Mesenteric fat pad (tissue), 1 donor: ENCODE measurements at regions not wholly inside any gene's neighbourhood (a gene's known extent, or its start where the extent isn't known, plus 50 kb on each side); places are given as distances from the start of the nearest gene placed in this dataset.
"Not testable (repeated sequence)": the region's sequence is repeated elsewhere in the genome, so short reads cannot be mapped to it uniquely, and the experiment has no call there.

Experiments
- DNase-seq: peaks from one replicate; pipeline ENCODE4 v3.0.0-alpha.2; 2020; ENCODE audit warnings: low spot score
- donor health status: DM: yes; HTN: yes; CAD: no.

DNA sequence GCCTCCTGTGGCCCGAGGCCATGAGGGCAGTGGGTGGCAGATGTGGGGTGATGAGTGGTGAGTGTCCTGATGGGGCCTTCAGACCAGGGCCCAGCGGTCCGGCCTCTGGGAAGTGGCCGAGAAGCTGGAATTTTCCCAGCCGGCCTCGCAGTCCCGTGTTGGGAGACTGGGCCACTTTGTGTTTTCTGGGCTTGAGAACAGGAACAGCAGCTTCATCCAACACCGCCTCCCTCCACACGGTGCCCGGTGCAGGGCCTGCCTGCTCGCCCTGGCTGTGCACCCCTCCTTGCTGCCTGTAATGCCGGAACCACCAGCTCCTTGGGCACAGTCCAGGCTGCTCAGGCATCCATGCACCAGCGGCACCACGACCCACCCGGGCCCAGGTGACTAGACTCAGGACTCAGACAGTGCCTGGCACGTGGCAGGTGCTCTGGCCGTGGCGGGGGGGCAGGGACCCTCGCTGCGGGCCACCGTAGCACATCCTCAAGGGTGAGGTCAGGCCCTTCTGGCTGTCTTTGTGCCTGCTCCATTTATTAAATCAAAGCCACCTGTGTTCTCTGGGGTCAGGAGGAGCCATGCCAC is 194.7 kb downstream of the BANP start:
- not testable (repeated sequence) for DNase-seq

DNA sequence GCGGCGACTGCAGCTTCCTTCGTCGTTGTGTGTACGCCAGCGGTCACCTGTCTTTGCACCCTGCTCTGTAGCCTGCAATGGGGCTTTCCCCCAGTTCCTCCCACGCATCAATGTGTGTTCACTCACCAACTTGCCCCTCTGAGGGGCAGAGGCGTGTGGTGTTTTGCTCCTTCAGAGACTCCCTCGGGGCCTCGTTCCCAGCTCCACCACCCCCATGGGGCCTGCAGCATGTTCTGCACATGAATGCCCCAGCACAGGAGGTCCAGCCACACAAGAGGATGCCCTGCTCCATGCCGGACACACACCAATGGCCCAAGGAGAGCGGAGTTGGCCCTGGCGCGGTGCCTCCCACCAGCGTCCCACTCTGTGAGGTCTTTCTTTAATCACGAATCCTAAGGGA is 196.8 kb downstream of the BANP start:
- DNase-seq, result not testable (repeated sequence)

DNA sequence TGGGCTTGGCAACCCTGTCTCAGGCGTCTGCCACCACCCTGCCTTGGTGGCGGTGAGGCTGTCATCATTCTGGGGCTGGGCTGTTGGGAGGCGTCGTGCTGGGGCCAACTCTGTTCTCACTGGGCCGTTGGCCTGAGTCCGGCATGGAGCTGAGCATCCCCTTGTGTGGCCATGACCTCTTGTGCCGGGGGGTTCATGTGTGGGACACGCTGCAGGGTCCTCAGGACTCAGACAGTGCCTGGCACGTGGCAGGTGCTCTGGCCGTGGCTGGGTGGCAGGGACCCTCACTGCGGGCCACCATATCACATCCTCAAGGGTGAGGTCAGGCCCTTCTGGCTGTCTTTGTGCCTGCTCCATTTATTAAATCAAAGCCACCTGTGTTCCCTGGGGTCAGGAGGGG is 197.4 kb downstream of the BANP start:
- DNase-seq, result peak; percentile 74

DNA sequence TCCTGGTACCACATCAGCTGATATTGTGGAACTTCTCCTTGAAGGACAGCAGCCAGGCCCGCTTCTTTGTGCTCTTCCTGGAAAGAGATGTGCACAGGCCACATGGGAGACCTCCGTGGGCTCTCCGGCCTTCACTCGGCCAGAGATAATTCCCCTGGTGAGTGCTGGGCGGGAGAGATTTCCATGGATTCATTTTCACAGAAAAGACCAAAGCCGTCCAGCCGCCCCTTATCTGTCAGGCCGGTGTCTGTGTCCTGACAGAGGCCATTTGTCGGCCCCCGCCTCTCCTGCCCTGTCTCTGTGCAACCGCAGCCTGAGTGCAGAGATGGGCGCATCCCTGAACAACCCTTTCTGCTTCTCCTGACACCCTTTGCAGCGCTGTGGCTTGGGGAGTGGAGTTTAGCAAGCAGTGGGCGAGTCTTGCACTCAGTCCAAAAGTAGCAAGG is 197.9 kb downstream of the BANP start:
- DNase-seq, result peak; percentile 84

DNA sequence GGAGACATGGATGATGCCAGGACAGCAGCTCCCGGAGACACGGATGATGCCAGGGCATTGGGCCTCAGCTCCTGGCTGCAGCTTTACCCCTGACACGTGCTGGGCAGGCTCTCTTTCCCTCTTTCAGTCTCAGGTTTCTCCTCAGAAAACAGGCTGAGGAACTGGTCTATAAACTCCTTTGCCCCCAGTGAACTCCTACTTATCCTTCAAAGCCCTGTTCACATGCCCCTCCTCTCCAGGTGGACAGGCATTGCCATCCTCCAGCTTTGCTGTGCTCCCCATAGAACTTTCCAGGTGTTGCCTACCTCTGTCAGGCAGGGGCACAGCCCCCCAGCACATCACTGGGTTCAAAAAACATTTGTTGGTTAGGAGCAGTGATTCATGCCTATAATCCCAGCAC is 198.4 kb downstream of the BANP start:
- DNase-seq, result peak; percentile 45

DNA sequence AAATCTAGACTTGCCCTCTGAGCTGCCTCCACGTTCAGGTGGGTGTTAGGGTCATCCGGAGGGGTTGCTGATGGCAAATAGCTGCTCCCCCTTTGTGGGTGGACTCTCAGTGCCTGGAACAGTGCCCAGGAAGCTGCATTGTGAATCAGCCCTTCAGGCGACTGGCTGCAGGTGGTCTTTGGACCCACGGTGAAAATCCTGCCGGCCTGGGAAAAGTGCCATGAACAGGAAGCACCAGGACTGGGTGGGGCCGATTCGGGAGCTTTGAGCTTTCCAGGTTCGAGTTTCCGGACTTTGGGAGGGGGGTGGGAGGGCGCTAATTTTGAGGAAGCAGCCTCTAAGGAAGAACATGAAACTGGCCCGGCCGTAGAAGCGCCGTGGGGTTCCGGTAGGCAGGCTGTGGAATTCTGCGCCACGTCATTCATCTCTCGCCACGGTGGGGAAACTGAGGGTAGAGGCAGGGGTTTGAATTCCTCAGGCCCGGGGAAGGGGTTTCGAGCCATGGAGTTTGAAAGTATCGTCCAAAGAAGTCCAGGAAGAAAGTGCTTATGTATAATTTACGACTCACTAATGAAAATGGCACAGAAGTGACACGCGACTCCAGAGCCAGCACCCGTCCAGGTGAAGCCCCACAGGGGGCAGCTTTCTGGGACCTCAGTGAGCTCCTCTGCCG is 199.4 kb downstream of the BANP start:
- peak; percentile 62 for DNase-seq

DNA sequence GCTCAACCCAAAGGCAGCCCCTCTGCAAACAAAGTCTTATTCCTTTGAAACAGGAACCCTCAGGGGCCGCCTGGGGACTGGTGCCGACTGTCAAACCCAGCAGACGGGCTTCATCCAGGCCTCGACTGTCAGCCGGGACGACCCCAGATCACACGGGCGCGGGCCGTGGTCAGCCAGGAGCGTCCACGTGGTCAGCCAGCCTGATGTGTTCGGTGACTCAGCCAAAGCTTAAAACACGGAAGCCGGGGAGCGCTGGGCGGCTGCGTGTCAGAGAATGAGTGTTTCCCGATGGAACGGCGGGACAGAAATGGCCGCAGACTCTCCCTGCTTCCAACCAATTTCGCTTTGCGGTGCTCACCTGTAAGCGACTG is 199.9 kb downstream of the BANP start:
- peak; percentile 88 for DNase-seq

DNA sequence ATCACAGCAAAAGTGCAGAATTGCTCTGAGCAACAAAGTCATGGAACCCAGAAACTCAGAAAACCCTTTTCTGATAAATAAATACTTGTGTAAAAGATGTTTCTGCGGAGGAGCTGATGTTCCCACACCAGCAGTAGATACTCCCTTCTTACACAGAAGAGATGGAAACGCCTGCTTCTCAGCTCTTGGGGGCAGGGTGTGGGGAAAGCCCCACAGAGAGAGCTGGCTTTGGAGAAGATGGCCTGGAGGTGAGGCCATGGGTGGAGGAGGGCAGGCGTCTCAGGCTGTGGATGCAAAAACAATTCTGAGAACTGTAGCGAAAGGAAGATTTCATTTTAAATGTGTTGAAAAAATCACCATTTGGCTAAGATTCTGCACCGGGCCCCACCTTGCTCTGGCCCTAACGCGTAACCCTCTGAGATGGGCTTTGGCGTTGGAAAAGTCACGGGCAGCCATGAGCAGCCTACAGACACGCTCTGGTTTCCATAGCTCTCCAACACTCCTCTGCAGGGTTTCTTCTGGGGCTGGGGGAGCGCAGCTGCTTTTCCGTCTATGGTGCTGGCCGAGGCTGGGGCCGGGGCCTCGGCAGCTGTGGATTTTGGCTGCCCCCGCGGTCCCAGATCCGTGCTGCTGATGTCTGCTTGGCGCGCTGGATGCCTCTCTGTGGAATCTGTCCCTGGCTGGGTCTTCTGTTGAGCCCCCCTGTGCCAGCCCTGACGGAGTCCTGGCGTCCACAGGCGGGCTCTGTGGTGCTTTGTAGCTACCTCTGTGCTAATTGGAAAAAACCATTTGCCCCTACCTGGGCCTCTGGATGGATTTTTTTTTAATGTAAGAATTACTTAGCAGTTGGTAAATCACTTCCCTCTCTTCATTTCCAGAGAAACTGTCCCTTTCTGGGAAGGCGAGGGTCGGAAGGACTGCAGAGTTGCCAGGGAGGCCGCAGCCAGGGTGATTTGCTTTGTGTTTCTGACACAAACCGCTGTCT is 200.9 kb downstream of the BANP start:
- peak; percentile 81 for DNase-seq

DNA sequence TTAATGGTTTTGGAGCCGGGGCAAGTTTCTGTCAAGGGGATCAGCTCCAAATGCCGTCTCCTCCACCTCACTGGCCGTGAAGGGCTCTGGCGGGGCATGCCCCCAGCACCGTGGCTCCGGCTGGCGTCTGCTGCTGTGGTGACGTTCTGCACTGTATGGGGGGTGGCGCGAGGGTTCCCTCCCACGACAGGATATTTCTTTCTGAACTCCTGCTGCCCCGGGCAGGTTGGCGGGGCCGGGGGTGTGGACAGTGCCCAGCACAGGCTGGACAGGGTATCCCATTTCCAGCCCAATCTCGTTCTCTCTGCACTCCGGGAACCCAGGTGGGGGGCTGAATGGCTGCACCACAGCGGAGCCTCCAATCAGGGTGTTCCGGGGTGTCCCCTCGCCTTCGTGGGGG is 201.6 kb downstream of the BANP start:
- DNase-seq, result peak; percentile 51

DNA sequence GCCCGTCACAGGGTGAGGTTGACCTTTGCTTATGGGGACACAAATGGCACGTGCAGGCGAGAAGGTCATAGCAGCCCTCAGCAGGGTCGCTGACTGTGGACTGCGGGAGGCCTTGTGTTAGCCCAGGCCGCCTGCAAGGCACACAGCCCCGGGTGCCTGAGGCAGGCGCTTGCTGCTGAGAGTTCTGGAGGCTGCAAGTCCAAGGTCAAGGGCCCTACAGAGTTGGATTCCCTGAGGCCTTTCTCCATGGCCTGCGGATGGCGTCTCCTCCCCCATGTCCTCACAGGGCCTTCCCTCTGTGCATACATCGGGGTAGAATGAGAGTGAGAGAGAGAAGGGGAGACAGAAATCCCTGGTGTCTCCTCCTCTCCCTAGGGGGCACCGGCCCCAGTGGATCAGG is 202.3 kb downstream of the BANP start:
- peak; percentile 76 for DNase-seq

DNA sequence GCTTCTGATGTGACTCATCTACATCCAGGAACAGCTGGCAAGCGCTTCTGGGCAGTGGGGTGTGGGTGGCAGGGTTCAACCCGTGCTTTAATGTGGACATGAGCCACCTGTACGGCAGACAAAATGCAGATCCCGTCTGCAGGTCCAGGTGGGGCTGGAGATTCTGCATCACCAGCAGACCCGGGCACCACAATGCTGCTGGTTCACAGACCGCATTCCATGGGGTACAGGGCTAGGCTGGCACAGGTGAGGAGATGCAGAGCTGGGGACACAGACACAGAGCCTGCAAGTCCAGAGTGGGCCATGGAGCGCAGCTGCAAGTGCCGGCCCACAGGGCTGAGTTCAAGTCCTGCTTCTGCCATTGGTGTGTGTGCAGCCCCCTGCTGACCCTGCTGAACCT is 203.7 kb downstream of the BANP start:
- DNase-seq, result peak; percentile 55

DNA sequence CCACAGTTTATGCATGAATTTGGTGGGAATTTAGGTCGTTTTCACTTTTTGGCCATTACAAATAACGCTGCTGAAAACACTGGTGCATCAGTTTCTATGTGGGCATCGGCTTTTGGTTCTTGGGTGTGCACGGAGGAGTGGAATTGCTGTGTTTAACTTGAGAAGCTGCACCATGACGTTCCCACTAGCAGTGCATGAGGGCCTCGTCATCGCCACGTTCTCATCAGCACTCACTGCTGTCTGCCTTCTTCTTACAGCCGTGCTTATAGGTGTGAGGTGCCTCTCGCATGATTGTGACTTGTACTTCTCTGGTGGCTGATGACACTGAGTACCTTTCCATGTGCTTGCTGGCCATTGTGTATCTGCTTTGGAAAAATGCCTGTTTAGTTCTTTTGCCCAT is 204.4 kb downstream of the BANP start:
- peak; percentile 76 for DNase-seq

DNA sequence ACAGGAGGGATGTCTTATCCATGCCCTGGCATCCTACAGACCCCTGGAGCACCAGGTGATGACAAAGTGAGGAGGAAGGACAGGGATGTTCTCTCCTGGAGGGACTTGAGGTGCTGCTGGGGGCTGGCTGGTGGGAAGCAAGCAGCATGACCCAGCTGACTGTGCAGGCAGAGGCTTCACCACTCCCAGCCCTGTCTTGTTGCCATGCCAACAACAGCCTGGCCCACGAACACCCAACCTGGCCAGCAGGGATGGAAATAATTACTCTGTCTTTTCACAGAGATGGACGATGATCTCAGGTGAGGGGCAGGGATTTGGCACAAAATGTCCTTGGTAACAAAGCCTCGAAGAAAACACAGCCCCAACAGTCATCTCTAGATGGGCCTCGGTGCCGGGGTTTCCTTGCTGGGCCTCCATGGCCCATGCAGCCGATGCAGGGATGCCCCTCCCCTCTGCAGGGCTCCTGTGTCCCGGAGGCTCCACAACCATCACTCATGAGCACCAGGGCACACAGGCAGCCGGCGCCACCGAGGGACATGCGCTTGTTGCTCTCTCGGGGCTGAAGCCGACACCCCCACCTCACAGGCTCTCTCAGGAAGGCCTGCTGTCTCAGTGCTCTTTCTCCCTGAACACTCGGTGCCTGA is 205.5 kb downstream of the BANP start:
- peak; percentile 67 for DNase-seq

DNA sequence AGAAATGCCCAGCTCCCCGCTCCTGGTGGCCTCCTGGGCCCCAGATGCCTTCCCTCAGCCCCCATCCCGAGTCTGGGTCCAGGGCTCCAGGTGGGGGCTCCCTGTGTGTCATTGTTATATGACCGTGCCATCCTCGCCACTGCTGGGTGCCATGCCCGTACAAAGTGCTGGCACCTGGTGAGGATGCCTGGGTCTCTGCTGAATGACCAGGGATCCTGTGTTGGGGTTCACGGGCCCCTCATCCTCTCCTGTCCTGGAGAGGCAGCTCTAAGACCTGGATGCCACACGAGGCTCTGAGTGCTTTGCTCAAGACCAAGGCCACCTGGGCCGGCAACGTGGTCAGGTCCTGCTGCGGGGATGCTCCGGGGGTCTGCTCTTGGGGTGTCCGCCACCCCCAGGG is 206.5 kb downstream of the BANP start:
- DNase-seq, result peak; percentile 45

DNA sequence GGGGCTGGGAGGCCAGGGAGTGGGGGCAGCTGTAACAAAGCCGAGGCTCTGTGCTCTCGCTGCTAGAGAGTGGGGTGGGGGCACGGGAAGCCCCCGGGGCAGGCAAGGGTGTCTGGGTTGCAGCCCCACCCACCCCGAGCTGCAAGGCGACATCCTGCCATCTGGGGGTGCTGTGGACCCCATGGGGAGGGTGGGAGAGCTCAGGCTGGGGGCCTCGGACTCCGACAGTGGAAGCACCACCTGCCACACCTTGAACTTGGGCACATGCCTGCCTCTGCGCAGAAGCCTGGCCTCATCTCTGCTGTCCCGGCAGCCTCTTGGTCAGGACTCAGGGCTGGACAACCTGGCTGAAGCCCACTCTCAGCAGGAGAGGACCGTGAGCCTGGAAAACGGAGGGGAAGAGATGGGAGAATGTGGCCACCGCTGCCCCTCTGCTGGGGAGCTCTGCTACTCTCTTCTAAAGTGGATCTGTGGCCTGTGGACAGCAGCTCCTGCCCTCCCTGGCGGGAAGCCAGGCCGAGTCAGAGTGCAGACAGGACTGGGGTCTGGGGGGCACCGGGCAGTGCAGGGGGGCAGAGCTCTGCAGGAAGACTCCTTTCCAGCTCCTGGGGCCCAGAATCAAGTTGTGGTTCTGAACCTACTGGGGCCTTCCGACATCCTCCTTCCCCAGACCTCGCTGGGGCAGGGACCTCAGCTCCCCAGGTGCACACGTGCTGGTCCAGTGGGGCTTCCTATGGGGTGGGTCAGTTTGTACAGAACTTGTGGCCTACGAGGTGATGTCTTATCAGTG is 207.2 kb downstream of the BANP start:
- DNase-seq, result peak; percentile 41

DNA sequence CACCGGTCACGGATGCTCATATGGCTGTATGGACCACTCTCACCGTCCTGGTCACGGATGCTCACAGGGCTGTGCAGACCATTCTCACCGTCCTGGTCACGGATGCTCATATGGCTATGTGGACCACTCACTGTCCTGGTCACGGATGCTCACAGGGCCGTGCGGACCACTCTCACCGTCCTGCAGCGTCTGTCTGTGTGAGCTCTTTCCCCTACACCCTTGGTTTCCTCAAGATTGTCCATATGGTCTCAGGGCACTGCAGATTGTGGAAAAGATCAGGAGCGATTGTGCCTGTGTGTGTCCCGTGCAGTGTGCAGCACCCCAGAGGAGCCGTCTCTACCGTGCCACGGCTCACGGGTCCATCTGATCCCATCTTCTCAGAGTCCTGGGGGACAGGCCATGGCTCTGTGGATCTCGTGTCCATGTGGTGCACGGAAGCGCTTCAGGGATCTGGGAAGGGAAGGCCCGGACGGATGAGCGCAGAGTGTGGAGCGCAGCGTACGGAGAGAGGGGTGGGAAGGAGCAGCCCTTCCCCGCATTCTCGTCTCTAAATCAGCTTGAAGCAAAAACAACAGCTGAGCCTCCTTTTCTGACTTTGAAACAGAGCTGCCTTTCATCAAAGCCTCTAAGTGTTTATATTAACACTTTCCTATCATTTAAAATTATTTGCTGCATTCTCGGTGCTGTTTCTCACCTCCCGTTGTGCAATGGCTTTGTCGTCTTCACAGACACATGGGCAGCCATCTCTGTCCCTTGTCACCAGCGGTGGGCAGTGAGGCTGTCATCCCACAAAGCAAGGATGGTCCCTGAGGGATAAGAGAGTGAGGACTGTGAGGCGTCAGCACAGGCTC is 208.0 kb downstream of the BANP start:
- peak; percentile 72 for DNase-seq

DNA sequence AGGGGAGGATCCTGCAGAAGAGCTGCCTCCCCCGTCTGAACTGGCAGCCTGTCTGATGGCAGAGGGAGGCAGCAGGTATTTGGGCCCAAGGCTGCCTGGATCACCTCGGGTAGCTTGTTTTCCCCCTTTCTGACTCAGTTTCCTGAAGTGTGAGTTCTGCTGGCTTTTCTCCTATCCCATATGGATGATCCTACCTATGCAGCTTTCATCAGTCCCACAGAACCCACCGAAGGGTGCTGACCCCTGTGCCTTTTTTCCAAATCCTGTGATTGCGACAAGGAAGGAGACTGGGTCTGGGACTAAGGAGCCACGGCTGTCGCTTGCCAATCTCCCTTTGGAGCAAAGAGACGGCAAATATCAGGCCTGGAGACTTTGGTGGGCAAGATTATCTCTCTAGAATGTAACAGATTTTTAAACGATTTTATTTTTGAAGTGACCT is 208.7 kb downstream of the BANP start:
- DNase-seq, result peak; percentile 18

DNA sequence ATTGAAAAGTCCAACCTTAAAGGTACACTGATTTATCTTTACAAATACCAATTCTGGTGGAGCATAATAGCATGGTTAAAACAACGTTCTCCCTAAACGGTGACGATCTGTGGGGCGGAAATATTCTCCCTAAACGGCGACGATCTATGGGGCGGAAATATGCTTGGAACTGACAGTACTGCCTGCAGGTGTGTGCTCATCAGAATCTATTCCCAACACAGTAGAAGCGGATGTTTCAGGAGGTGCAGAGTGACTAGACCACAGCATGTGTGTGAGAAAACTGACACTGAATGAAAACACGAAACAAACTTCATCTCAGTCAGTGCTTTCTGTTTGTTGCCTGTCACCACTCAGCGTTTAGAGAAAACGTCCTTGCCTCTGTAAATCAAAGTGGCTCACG is 210.0 kb downstream of the BANP start:
- DNase-seq, result peak; percentile 9

DNA sequence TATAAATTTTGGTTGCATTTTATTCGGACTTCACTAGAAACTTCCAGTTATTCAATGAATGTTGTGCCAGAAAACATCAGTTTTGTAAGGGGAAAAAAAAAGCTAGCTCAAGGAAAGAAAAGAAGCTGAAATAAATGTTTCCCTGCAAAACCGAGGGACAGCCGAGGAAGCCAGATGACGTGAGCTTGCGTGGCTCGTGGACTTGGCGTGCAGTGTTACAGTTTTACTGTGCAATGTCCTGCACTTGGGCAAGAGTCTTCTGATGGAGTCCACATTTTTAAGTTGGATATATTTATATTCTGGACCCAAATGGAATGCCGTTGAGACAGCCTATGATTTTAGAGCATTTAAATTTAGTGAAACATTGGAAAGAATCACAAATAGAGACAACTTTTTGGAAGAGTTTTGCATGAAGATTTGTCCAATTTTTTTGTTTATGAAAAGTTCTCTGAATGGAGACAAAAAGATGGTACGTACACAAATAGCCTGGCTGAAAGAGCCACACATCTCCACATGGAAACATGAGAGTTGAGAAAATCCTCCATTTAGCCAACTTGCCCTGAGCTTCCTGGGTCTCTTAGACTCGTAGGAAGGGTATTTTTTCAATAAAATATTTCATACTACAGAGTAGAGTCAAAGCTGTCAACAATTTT is 210.5 kb downstream of the BANP start:
- DNase-seq, result not testable (repeated sequence)
